PC-9 (cell line): ENCODE measurements at regions not wholly inside any gene's neighbourhood (a gene's known extent, or its start where the extent isn't known, plus 50 kb on each side); places are given as distances from the start of the nearest gene placed in this dataset.

Experiments used
- BruUV-seq: library from RNA; stranded (reverse); fragments of 400-500 nt; replicated peaks from 2 replicates; lab custom pipeline; 2021; lab: Mats Ljungman, UMichigan
- CTCF ChIA-PET: fragments of 300-600 bp; sonication (Branson Sonifier 250); formaldehyde crosslinking; loops from one replicate; lab custom pipeline; 2022; ENCODE audit warnings: antibody characterized with exemption; lab: Charles Lee
- POLR2A ChIA-PET: fragments of 300-600 bp; sonication (Branson Sonifier 250); formaldehyde crosslinking; loops from one replicate; lab custom pipeline; 2022; ENCODE audit warnings: antibody characterized with exemption; ENCODE audit not compliant: unreplicated experiment; lab: Charles Lee
- DNase-seq, 2 experiments: peaks; one replicate each; pipeline versions ENCODE4 v3.0.0 to v3.0.0-alpha.2; 2015 to 2022; ENCODE audit warnings: mixed read lengths in 1 of 2
- H2AFZ ChIP-seq: fragments of 200-600 bp; sonication (generic); 2 replicates; pipeline ENCODE4 v1.8.1; 2017; ENCODE audit warnings: antibody characterized with exemption
- H3F3A ChIP-seq: fragments of 200-600 bp; sonication (generic); 2 replicates; pipeline ENCODE4 v1.8.1; 2017; ENCODE audit warnings: antibody characterized with exemption, mild to moderate bottlenecking, low read depth; ENCODE audit not compliant: insufficient read depth
- H3K27ac ChIP-seq: fragments of 200-600 bp; sonication (generic); 2 replicates; pipeline ENCODE4 v1.6.1; 2016; ENCODE audit warnings: mixed run types
- H3K27me3 ChIP-seq: fragments of 200-600 bp; sonication (generic); 2 replicates; pipeline ENCODE4 v1.6.1; 2016; ENCODE audit warnings: low read depth, mixed run types; ENCODE audit not compliant: insufficient read depth
- H3K36me3 ChIP-seq: fragments of 200-600 bp; sonication (generic); 2 replicates; pipeline ENCODE4 v1.6.1; 2016; ENCODE audit warnings: low read depth, mixed run types
- H3K4me1 ChIP-seq: fragments of 200-600 bp; sonication (generic); replicated peaks from 2 replicates; pipeline ENCODE4 v1.6.1; 2016; ENCODE audit warnings: mixed run types; ENCODE audit not compliant: insufficient read depth
- H3K4me2 ChIP-seq: fragments of 200-600 bp; sonication (generic); 2 replicates; pipeline ENCODE4 v1.6.1; 2017; ENCODE audit warnings: mixed run types
- H3K4me3 ChIP-seq: fragments of 200-600 bp; sonication (generic); 2 replicates; pipeline ENCODE4 v1.6.1; 2016; ENCODE audit warnings: mixed run types
- H3K79me2 ChIP-seq: fragments of 200-600 bp; sonication (generic); 2 replicates; pipeline ENCODE4 v1.6.1; 2017; ENCODE audit warnings: low read depth, mixed run types
- H3K9me2 ChIP-seq: fragments of 200-600 bp; sonication (generic); 2 replicates; pipeline ENCODE4 v1.8.1; 2017; ENCODE audit warnings: mild to moderate bottlenecking; ENCODE audit not compliant: insufficient read depth
- H3K9me3 ChIP-seq: fragments of 200-600 bp; sonication (generic); 2 replicates; pipeline ENCODE4 v1.8.1; 2016; ENCODE audit warnings: low read depth; ENCODE audit not compliant: insufficient read depth
- H4K20me1 ChIP-seq: fragments of 200-600 bp; sonication (generic); 2 replicates; pipeline ENCODE4 v1.8.1; 2017; ENCODE audit not compliant: insufficient read depth
- EZH2 ChIP-seq: fragments of 200-600 bp; sonication (generic); IDR thresholded peaks from 2 replicates; pipeline ENCODE4 v1.8.0; 2017; ENCODE audit warnings: antibody characterized with exemption, low read depth
- intact Hi-C: fragments of 100-400 bp; cut with micrococcal nuclease; formaldehyde crosslinking; loops from one replicate; pipeline ENCODE4 v1.10.0; 2022; ENCODE audit not compliant: unreplicated experiment
- TF ChIP-seq, protein P1 (sequence below): fragments of 200-600 bp; sonication (generic); conservative IDR thresholded peaks from 2 replicates; pipeline ENCODE4 v1.6.1; 2017; ENCODE audit warnings: mixed run types, antibody characterized with exemption, mild to moderate bottlenecking, moderate library complexity

DNA sequence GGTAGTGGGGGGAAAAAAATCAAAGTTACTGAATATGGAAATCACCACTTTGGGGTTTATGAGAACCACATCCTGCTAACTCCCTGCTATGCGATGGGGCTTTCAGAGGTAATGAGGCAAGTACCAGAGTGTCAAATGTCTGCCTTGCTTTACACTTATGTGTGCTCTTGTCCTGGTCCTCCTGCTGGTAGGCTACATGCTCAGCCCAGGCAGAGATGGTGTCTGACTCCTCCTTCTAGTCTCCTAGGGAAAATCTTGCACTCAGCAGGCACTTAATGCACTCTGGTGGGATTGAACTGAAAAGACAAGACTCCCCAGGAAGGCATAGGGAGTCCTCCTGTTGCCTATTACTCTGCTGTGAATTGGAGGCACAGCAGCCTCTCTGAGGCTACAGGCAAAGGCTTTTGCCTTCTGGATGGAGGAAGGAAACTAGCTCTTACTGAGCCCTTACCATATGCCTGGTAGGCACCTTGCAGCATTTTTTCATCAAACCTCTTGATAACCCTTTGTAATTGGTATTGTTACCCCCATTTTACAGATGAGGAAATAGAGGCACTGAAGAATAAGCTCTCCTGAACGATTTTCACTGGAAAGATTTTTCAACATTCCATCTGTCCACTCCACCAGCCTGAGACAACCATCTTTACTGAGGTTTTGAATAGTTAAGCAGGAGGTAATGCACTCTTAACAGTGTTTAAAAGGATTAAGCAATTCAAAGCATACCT, 132.1 kb upstream of the PAX6 start:
- no peak overlapping the region for H3K4me2 ChIP-seq
- CTCF ChIA-PET: interaction anchor here (0.7 kb wide), 1 partner anchor 72 kb away, joined by 3 read pairs; no protein-coding TSS in a partner anchor
- H3K79me2 ChIP-seq: no peaks in the 10 kb centered on the region
- no peak overlapping the region for H3K27ac ChIP-seq
- POLR2A ChIA-PET: no interaction called here
- H4K20me1 ChIP-seq: no peaks in the 10 kb centered on the region
- no peak for DNase-seq
- BruUV-seq: no TSS peak
- no peak overlapping the region for H2AFZ ChIP-seq
- H3K9me3 ChIP-seq: no peaks in the 10 kb centered on the region
- TF ChIP-seq EZH2: no peak
- TF ChIP-seq, protein P1, sequence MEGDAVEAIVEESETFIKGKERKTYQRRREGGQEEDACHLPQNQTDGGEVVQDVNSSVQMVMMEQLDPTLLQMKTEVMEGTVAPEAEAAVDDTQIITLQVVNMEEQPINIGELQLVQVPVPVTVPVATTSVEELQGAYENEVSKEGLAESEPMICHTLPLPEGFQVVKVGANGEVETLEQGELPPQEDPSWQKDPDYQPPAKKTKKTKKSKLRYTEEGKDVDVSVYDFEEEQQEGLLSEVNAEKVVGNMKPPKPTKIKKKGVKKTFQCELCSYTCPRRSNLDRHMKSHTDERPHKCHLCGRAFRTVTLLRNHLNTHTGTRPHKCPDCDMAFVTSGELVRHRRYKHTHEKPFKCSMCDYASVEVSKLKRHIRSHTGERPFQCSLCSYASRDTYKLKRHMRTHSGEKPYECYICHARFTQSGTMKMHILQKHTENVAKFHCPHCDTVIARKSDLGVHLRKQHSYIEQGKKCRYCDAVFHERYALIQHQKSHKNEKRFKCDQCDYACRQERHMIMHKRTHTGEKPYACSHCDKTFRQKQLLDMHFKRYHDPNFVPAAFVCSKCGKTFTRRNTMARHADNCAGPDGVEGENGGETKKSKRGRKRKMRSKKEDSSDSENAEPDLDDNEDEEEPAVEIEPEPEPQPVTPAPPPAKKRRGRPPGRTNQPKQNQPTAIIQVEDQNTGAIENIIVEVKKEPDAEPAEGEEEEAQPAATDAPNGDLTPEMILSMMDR: no peak
- H3K36me3 ChIP-seq: no peaks in the 10 kb centered on the region
- no peaks in the 10 kb centered on the region for H3K27me3 ChIP-seq
- H3K4me3 ChIP-seq: no peak overlapping the region
- intact Hi-C loops: no loop called here
- no peaks in the 10 kb centered on the region for H3K9me2 ChIP-seq
- H3K4me1 ChIP-seq: peaks cover 10% of the 10 kb centered on the region
- H3F3A ChIP-seq: no peaks in the 10 kb centered on the region

GRCh38 chr11:31940371-31941037, 129.4 kb upstream of the PAX6 start:
- ChIA-PET POLR2A (no interaction called here), CTCF (no interaction called here)
- H3K36me3 ChIP-seq: no peaks in the 10 kb centered on the region
- H3K79me2 ChIP-seq: no peaks in the 10 kb centered on the region
- H3K27ac ChIP-seq: no peak overlapping the region
- no peaks in the 10 kb centered on the region for H4K20me1 ChIP-seq
- H3K4me1 ChIP-seq: no peaks in the 10 kb centered on the region
- H3K9me2 ChIP-seq: no peaks in the 10 kb centered on the region
- no peaks in the 10 kb centered on the region for H3K27me3 ChIP-seq
- no peak for DNase-seq
- no TSS peak for BruUV-seq
- H3K9me3 ChIP-seq: no peaks in the 10 kb centered on the region
- H3K4me3 ChIP-seq: no peak overlapping the region
- no peak for TF ChIP-seq EZH2
- TF ChIP-seq, protein P1: no peak
- no peak overlapping the region for H3K4me2 ChIP-seq
- H2AFZ ChIP-seq: no peak overlapping the region
- H3F3A ChIP-seq: no peaks in the 10 kb centered on the region
- intact Hi-C loops: no loop called here

GRCh38 chr11:31939004-31939403, 127.9 kb upstream of the PAX6 start:
- POLR2A ChIA-PET: no interaction called here
- no TSS peak for BruUV-seq
- TF ChIP-seq, protein P1: no peak
- no peak for TF ChIP-seq EZH2
- no peaks in the 10 kb centered on the region for H3K27me3 ChIP-seq
- DNase-seq: no peak
- H3K27ac ChIP-seq: no peak overlapping the region
- H3K4me2 ChIP-seq: no peak overlapping the region
- no peak overlapping the region; the same call in 1 of the 2 replicates for H2AFZ ChIP-seq
- H3K9me2 ChIP-seq: no peaks in the 10 kb centered on the region
- H3K4me3 ChIP-seq: no peak overlapping the region
- no peaks in the 10 kb centered on the region for H3K79me2 ChIP-seq
- no peaks in the 10 kb centered on the region for H3K4me1 ChIP-seq
- no peaks in the 10 kb centered on the region for H3K36me3 ChIP-seq
- no peaks in the 10 kb centered on the region for H3F3A ChIP-seq
- intact Hi-C loops: no loop called here
- CTCF ChIA-PET: no interaction called here
- H4K20me1 ChIP-seq: no peaks in the 10 kb centered on the region
- no peaks in the 10 kb centered on the region for H3K9me3 ChIP-seq
